Inflammatory macrophage treated with lipopolysaccharide for 1 hour (primary cell): ENCODE measurements at regions not wholly inside any gene's neighbourhood (a gene's known extent, or its start where the extent isn't known, plus 50 kb on each side); places are given as distances from the start of the nearest gene placed in this dataset.
"Not testable (repeated sequence)": the region's sequence is repeated elsewhere in the genome, so short reads cannot be mapped to it uniquely, and the experiment has no call there.

ENCODE experiments used
- DNase-seq, 2 donors: peaks; one replicate each; pipeline ENCODE4 v3.0.0-alpha.2; 2020 to 2022

- DNase-seq: no peak
Observed at GRCh38 chr4:126899331-126899801, 733.4 kb upstream of the INTU start.

- no peak for DNase-seq
Observed at GRCh38 chr4:126906466-126906865, 726.3 kb upstream of the INTU start.

- no peak for DNase-seq
Observed at GRCh38 chr4:126907389-126907788, 725.4 kb upstream of the INTU start.

- DNase-seq: no peak
Observed at GRCh38 chr4:126916049-126916625, 716.6 kb upstream of the INTU start.

GRCh38 chr4:126916626-126917140 lies 716.1 kb upstream of the INTU start:
- DNase-seq: no peak

- DNase-seq: not testable (repeated sequence)
Observed at GRCh38 chr4:126922328-126922938, 710.3 kb upstream of the INTU start.

GRCh38 chr4:126924237-126924636 lies 708.5 kb upstream of the INTU start:
- DNase-seq: no peak

GRCh38 chr4:126930059-126930458 lies 702.7 kb upstream of the INTU start:
- not testable (repeated sequence) for DNase-seq

- DNase-seq: no peak
Observed at GRCh38 chr4:126935801-126936200, 697.0 kb upstream of the INTU start.

- DNase-seq: no peak
Observed at GRCh38 chr4:126937342-126937741, 695.4 kb upstream of the INTU start.

- DNase-seq: no peak
Observed at GRCh38 chr4:126937846-126938422, 694.8 kb upstream of the INTU start.

GRCh38 chr4:126939401-126939800 lies 693.4 kb upstream of the INTU start:
- no peak for DNase-seq

GRCh38 chr4:126947536-126947935 lies 685.2 kb upstream of the INTU start:
- DNase-seq: no peak

GRCh38 chr4:126954537-126955291 lies 678.0 kb upstream of the INTU start:
- DNase-seq: no peak

- DNase-seq: no peak
Observed at GRCh38 chr4:126955292-126956183, 677.2 kb upstream of the INTU start.

- no peak for DNase-seq
Observed at GRCh38 chr4:126956184-126956897, 676.4 kb upstream of the INTU start.

- no peak for DNase-seq
Observed at GRCh38 chr4:126957556-126957955, 675.2 kb upstream of the INTU start.

- DNase-seq: no peak
Observed at GRCh38 chr4:126957987-126958386, 674.8 kb upstream of the INTU start.

- DNase-seq: no peak
Observed at GRCh38 chr4:126958482-126958881, 674.3 kb upstream of the INTU start.

- DNase-seq: no peak
Observed at GRCh38 chr4:126959056-126959745, 673.6 kb upstream of the INTU start.

- no peak for DNase-seq
Observed at GRCh38 chr4:126960760-126961159, 672.0 kb upstream of the INTU start.
